Gastrocnemius medialis (tissue), 4 donors: ENCODE measurements at regions not wholly inside any gene's neighbourhood (a gene's known extent, or its start where the extent isn't known, plus 50 kb on each side); places are given as distances from the start of the nearest gene placed in this dataset.

ENCODE experiments used
- ATAC-seq, 2 donors: fragments of 150-250 bp; one replicate each; pipeline ENCODE4 v1.9.1; 2016
- DNase-seq, 2 donors: peaks; one replicate each; pipeline ENCODE4 v3.0.0-alpha.2; 2019
- H3K27ac ChIP-seq, 4 donors: fragments of 200-600 bp; sonication (generic); 1 replicate in 1 of 4; 2 replicates in 3 of 4; pipeline ENCODE4 v1.5.1; 2016 to 2018; ENCODE audit warnings: mild to moderate bottlenecking in 2 of 4, moderate library complexity in 1 of 4
- H3K27me3 ChIP-seq, 3 donors: fragments of 200-600 bp; sonication (generic) in 2 of 3; 1 replicate in 1 of 3; 2 replicates in 2 of 3; pipeline versions ENCODE4 v1.5.1 to v1.6.0; 2016 to 2019; ENCODE audit warnings: mild to moderate bottlenecking in 1 of 3, moderate library complexity in 1 of 3
- H3K36me3 ChIP-seq, 2 donors: fragments of 200-600 bp; sonication (generic) in 1 of 2; one replicate each; pipeline ENCODE4 v1.5.1; 2017 to 2018
- H3K4me1 ChIP-seq, 2 donors: fragments of 200-600 bp; sonication (generic) in 1 of 2; one replicate each; pipeline ENCODE4 v1.5.1; 2016 to 2017; ENCODE audit warnings: mild to moderate bottlenecking in 2 of 2
- H3K4me3 ChIP-seq, 4 donors: fragments of 200-600 bp; sonication (generic) in 3 of 4; 1 replicate in 1 of 4; 2 replicates in 3 of 4; pipeline ENCODE4 v1.5.1; 2016 to 2019; ENCODE audit warnings: mild to moderate bottlenecking in 2 of 4
- H3K9me3 ChIP-seq, 3 donors: fragments of 200-600 bp; sonication (generic) in 2 of 3; 1 replicate in 1 of 3; 2 replicates in 2 of 3; pipeline ENCODE4 v1.5.1; 2016 to 2019
- CTCF ChIP-seq, 5 experiments: fragments of 450-650 bp in 3 of 5; fragments of 200-600 bp in 2 of 5; sonication (generic) in 2 of 5; IDR thresholded peaks in 4 of 5; conservative IDR thresholded peaks in 1 of 5; 1 replicate in 4 of 5; 2 replicates in 1 of 5; pipeline ENCODE4 v1.5.1; 2016 to 2019; ENCODE audit warnings: antibody characterized with exemption in 5 of 5, mild to moderate bottlenecking in 3 of 5, moderate library complexity in 3 of 5
- POLR2A ChIP-seq, 2 donors: fragments of 450-650 bp; IDR thresholded peaks; one replicate each; pipeline ENCODE4 v1.6.1; 2017; ENCODE audit warnings: antibody characterized with exemption in 2 of 2, mild to moderate bottlenecking in 2 of 2, moderate library complexity in 2 of 2
- in situ Hi-C, 4 donors: fragments of 200-750 bp; cut with MboI; loops; one replicate each; pipeline versions ENCODE4 v1.15.0 to v1.8.0; 2017; ENCODE audit warnings: low sequenced_read_pairs in 4 of 4
- intact Hi-C: fragments of 100-400 bp; cut with DNase I; formaldehyde crosslinking; loops from one replicate; pipeline ENCODE4 v1.15.1; 2023; ENCODE audit warnings: low total_unique reads

- no peak overlapping the region for H3K27ac ChIP-seq
- ATAC-seq (no peak), DNase-seq (no peak)
- no peaks in the 10 kb centered on the region for H3K9me3 ChIP-seq
- no peaks in the 10 kb centered on the region for H3K4me1 ChIP-seq
- H3K36me3 ChIP-seq = no peaks in the 10 kb centered on the region
- H3K27me3 ChIP-seq = no peaks in the 10 kb centered on the region
- intact Hi-C loops = no loop called here
- H3K4me3 ChIP-seq = no peak overlapping the region
- in situ Hi-C loops = no loop called here
- TF ChIP-seq POLR2A (IDR thresholded peaks at IDR 0.05) (no peak), CTCF (IDR thresholded peaks at IDR 0.05 in 4 of 5, conservative IDR thresholded peaks at IDR 0.05 in 1 of 5) (no peak)
Observed at GRCh38 chr13:88125055-88125454, 453.9 kb downstream of the SLITRK5 start.

GRCh38 chr13:88136098-88136790 is 465.1 kb downstream of the SLITRK5 start:
- no peak for DNase-seq

GRCh38 chr13:88142653-88143052 is 471.5 kb downstream of the SLITRK5 start:
- intact Hi-C loops = no loop called here
- TF ChIP-seq CTCF (IDR thresholded peaks at IDR 0.05 in 4 of 5, conservative IDR thresholded peaks at IDR 0.05 in 1 of 5) (no peak), POLR2A (IDR thresholded peaks at IDR 0.05) (no peak)
- ATAC-seq = no peak
- DNase-seq = no peak
- Histone ChIP-seq H3K27me3 (no peaks in the 10 kb centered on the region), H3K4me3 (no peak overlapping the region), H3K4me1 (no peaks in the 10 kb centered on the region), H3K27ac (no peak overlapping the region), H3K9me3 (no peaks in the 10 kb centered on the region), H3K36me3 (no peaks in the 10 kb centered on the region)
- in situ Hi-C loops = no loop called here

More at GRCh38 chr13:88136098-88136790, 465.1 kb downstream of the SLITRK5 start:
- Histone ChIP-seq H3K27me3 (no peaks in the 10 kb centered on the region), H3K4me1 (no peaks in the 10 kb centered on the region), H3K27ac (no peak overlapping the region), H3K4me3 (no peak overlapping the region), H3K36me3 (no peaks in the 10 kb centered on the region), H3K9me3 (no peaks in the 10 kb centered on the region)
- no peak for TF ChIP-seq POLR2A (IDR thresholded peaks at IDR 0.05)
- TF ChIP-seq CTCF (IDR thresholded peaks at IDR 0.05 in 4 of 5, conservative IDR thresholded peaks at IDR 0.05 in 1 of 5) = no peak
- intact Hi-C loops (no loop called here), in situ Hi-C loops (no loop called here)
- ATAC-seq = no peak

GRCh38 chr13:88144580-88144979 is 473.4 kb downstream of the SLITRK5 start:
- Histone ChIP-seq H3K27ac (no peak overlapping the region), H3K4me1 (no peaks in the 10 kb centered on the region), H3K9me3 (no peaks in the 10 kb centered on the region), H3K27me3 (no peaks in the 10 kb centered on the region), H3K36me3 (no peaks in the 10 kb centered on the region), H3K4me3 (no peak overlapping the region)
- no peak for ATAC-seq
- TF ChIP-seq CTCF (IDR thresholded peaks at IDR 0.05 in 4 of 5, conservative IDR thresholded peaks at IDR 0.05 in 1 of 5) (no peak), POLR2A (IDR thresholded peaks at IDR 0.05) (no peak)
- DNase-seq = no peak
- intact Hi-C loops = no loop called here
- in situ Hi-C loops = no loop called here

- no peaks in the 10 kb centered on the region for H3K36me3 ChIP-seq
- in situ Hi-C loops (no loop called here), intact Hi-C loops (no loop called here)
- H3K27ac ChIP-seq = no peak overlapping the region
- no peaks in the 10 kb centered on the region for H3K27me3 ChIP-seq
- H3K4me1 ChIP-seq = no peaks in the 10 kb centered on the region
- H3K9me3 ChIP-seq = no peaks in the 10 kb centered on the region
- TF ChIP-seq CTCF (IDR thresholded peaks at IDR 0.05 in 4 of 5, conservative IDR thresholded peaks at IDR 0.05 in 1 of 5) (no peak), POLR2A (IDR thresholded peaks at IDR 0.05) (no peak)
- no peak overlapping the region for H3K4me3 ChIP-seq
- ATAC-seq = no peak
- DNase-seq = no peak
Observed at GRCh38 chr13:88153353-88153752, 482.2 kb downstream of the SLITRK5 start.
